ENCODE measurements at regions not wholly inside any gene's neighbourhood (a gene's known extent, or its start where the extent isn't known, plus 50 kb on each side); places are given as distances from the start of the nearest gene placed in this dataset.

DNA sequence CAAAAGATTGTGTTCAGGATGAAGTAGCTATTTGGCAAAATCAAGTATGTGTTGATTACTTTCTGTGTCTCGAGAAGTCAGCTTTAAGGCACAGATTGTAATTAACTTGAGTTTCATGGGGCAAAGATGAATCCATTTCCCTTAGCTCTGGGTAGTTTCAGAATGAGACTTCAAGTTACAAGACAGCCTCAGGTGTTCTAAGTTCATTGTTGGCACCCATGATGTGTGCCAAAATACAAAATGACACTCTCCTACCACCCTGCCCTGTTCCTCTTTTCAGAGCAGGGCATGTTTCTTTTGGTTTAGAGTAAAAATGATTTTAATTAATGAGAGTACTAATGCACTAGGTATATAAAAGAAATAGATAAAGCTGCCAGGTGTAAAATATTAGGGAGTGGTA lies 797.6 kb upstream of the POT1 start:
- ATAC-seq (ENCODE audit: low read depth in 2 of 2) (no peak), DNase-seq (no peak)
- Mint-ChIP-seq H3K4me3 (no peak overlapping the region), H3K27ac (no peak overlapping the region), H3K4me1 (no peaks in the 10 kb centered on the region), H3K9me3 (peaks cover 0 to 7% (median 4%) of the 10 kb centered on the region in 7 donors), H3K27me3 (no peaks in the 10 kb centered on the region), H3K36me3 (no peaks in the 10 kb centered on the region)

GRCh38 chr7:125695626-125696025 lies 766.0 kb upstream of the POT1 start:
- Mint-ChIP-seq H3K27me3 (no peaks in the 10 kb centered on the region), H3K27ac (no peak overlapping the region), H3K9me3 (peaks cover 0 to 2% (median 0%) of the 10 kb centered on the region in 7 donors), H3K36me3 (no peaks in the 10 kb centered on the region), H3K4me1 (no peaks in the 10 kb centered on the region), H3K4me3 (no peak overlapping the region)
- ATAC-seq (ENCODE audit: low read depth in 2 of 2) (no peak), DNase-seq (no peak)

DNA sequence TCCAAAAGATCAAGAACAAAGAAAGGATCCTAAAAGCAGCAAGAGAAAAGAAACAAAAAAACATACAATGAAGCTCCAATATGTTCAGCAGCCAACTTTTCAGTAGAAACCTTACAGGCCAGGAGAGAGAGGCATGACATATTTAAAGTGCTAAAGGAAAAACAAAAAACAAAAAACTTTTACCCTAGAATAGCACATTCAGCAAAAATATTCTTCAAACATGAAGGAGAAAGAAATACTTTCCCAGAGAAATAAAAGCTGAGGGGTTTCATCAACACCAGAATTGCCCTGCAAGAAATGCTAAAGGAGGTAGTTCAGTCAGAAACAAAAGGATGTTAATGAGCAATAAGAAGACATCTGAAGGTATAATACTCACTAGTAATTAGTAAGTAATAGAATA lies 753.5 kb upstream of the POT1 start:
- DNase-seq (no peak), ATAC-seq (ENCODE audit: low read depth in 2 of 2) (no peak)
- Mint-ChIP-seq H3K9me3 (peaks cover 0 to 9% (median under 1%) of the 10 kb centered on the region in 7 donors), H3K27me3 (no peaks in the 10 kb centered on the region), H3K27ac (no peak overlapping the region), H3K4me3 (no peak overlapping the region), H3K36me3 (no peaks in the 10 kb centered on the region), H3K4me1 (no peaks in the 10 kb centered on the region)

DNA sequence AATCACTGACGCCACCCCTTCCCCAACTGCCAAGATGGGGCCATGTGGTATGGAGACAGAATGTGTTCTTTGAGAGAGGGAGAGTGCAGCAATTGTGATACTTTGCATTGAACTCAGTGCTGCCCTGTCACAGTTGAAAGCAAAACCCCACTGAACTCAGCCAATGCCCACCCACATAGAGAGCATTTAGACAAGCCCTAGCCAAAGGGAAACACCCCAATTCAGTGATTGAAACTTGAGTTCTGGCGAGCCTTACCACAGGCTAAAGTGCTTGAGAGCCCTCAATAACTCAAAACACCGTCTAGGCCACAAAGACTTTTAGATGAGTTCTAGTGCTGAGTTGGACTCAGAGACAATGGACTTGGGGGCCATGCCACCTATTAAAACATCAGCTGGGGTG lies 751.9 kb upstream of the POT1 start:
- Mint-ChIP-seq H3K27ac (no peak overlapping the region), H3K9me3 (peaks cover 0 to 9% (median 0%) of the 10 kb centered on the region in 7 donors), H3K4me3 (no peak overlapping the region), H3K4me1 (no peaks in the 10 kb centered on the region), H3K27me3 (no peaks in the 10 kb centered on the region), H3K36me3 (no peaks in the 10 kb centered on the region)
- no peak for ATAC-seq (ENCODE audit: low read depth in 2 of 2)
- no peak for DNase-seq

DNA sequence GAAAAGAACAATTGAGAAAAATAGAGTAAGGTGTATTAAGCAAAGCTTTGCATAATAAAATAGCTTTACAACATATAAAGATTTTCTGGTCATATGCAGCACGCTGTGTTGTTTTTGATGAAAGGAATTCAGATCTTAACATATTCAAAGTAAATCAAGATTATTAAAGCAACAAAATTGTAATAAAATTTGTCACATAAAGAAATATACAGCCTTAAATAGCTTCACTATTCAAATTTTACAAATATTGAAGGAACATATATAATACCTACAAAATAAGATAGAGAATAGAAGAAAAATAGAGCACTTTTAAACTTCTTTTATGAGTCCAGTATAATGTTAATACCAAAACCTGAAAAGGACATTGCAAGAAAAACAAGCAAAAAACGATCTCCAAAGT lies 749.1 kb upstream of the POT1 start:
- ATAC-seq (ENCODE audit: low read depth in 2 of 2) (no peak), DNase-seq (no peak)
- Mint-ChIP-seq H3K9me3 (peaks cover 0 to 8% (median 0%) of the 10 kb centered on the region in 7 donors), H3K27me3 (no peaks in the 10 kb centered on the region), H3K4me3 (no peak overlapping the region), H3K27ac (no peak overlapping the region), H3K4me1 (no peaks in the 10 kb centered on the region), H3K36me3 (no peaks in the 10 kb centered on the region)

DNA sequence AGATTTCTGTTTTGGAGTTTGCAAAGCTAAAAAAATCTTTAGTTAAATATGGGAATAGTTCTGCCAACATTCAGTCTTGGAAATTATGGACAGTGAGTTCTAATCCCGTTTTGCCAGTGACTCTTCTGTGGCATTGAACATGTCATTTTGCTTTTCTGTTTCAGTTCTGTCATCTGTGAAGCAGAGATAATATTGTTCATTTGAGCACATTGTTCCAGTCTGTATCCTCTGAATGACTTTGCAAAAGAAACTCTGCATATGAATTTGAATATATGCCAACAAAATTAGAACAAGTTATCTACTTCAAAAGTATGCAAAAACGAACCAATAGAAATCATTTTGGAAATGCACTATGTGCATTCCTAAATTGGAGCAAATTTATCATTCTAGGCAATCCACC lies 746.0 kb upstream of the POT1 start:
- no peak overlapping the region for H3K4me3 Mint-ChIP-seq
- no peaks in the 10 kb centered on the region for H3K4me1 Mint-ChIP-seq
- H3K9me3 Mint-ChIP-seq: peaks cover 0 to 4% (median 0%) of the 10 kb centered on the region in 7 donors
- no peak for DNase-seq
- no peaks in the 10 kb centered on the region for H3K36me3 Mint-ChIP-seq
- no peak overlapping the region for H3K27ac Mint-ChIP-seq
- no peaks in the 10 kb centered on the region for H3K27me3 Mint-ChIP-seq
- ATAC-seq (ENCODE audit: low read depth in 2 of 2): no peak

GRCh38 chr7:125675169-125675568 lies 745.5 kb upstream of the POT1 start:
- H3K4me1 Mint-ChIP-seq: no peaks in the 10 kb centered on the region

DNA sequence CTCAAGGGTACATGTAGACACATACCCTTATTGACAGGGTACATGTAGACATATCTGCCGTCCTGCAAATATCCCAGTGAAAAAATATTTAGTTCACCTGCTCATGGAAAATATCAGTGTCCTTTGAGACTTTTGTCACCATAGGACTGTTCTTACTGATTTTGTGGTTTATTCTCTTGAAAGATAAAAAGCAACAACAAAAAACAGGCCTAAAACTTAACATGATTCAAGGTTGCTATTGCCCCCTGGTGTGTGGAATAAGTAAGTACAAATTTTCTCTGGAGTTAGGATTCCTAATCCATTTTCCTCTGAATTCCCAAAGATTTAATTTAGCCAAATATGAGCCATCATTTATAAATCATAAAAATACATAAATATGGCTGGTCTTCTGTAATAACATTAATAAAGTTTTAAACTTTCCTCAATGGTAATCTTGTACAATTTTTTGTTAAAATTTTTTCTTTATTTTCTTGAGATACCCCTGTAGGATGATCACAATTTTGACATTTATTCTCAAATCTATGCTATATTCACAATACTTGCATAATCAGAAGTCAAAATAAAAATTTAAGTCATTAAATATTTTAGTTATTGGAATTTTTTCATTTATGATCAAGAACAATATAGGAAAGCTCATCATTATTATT lies 741.4 kb upstream of the POT1 start:
- H3K4me3 Mint-ChIP-seq: no peak overlapping the region
- H3K27ac Mint-ChIP-seq: no peak overlapping the region
- no peaks in the 10 kb centered on the region for H3K4me1 Mint-ChIP-seq
- H3K27me3 Mint-ChIP-seq: no peaks in the 10 kb centered on the region
- no peak for DNase-seq
- no peak for ATAC-seq (ENCODE audit: low read depth in 2 of 2)
- H3K9me3 Mint-ChIP-seq: peaks cover 0 to 4% (median 0%) of the 10 kb centered on the region in 7 donors
- H3K36me3 Mint-ChIP-seq: no peaks in the 10 kb centered on the region

More at GRCh38 chr7:125675169-125675568, 745.5 kb upstream of the POT1 start:
- ATAC-seq (ENCODE audit: low read depth in 2 of 2) (no peak), DNase-seq (no peak)
- Mint-ChIP-seq H3K9me3 (peaks cover 0 to 4% (median 0%) of the 10 kb centered on the region in 7 donors), H3K27ac (no peak overlapping the region), H3K36me3 (no peaks in the 10 kb centered on the region), H3K27me3 (no peaks in the 10 kb centered on the region), H3K4me3 (no peak overlapping the region)

DNA sequence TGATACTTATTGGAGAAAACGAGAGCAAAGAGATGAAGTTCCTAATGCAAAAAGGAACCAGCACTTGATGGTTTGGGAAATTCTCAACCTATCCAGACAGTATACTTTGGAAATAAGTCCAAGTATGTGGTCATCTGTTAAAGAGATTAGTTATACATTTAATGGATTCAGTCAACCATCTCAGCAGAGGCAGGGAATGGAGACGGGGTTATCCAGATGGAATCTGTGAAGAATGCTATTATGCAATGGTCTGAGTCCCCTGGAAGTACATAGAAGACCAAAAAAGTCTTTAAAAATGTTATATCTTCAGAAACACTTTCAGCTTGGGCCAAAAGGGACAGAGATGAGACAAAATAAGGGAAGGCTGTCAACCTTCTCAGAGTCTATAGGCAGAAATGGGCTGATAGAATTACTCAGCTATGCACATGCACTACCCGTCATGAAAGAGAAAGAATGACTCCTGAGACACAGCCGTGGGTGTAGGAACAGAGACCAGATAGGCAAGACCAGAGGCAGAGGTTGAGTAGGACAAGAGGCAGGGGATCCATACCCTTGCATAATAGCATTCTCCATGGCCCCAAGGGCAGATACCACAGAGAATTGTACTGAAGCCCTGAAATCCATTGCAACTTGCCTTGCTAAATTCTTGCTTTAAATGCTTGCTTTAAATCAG lies 738.8 kb upstream of the POT1 start:
- ATAC-seq (ENCODE audit: low read depth in 2 of 2): no peak
- Mint-ChIP-seq H3K9me3 (no peaks in the 10 kb centered on the region), H3K27me3 (no peaks in the 10 kb centered on the region)

GRCh38 chr7:125664625-125665024 lies 735.0 kb upstream of the POT1 start:
- H3K27ac Mint-ChIP-seq: no peak overlapping the region
- no peak overlapping the region for H3K4me3 Mint-ChIP-seq
- H3K27me3 Mint-ChIP-seq: no peaks in the 10 kb centered on the region
- DNase-seq (no peak), ATAC-seq (ENCODE audit: low read depth in 2 of 2) (no peak)
- H3K36me3 Mint-ChIP-seq: no peaks in the 10 kb centered on the region
- no peaks in the 10 kb centered on the region for H3K4me1 Mint-ChIP-seq
- peaks cover 0 to 8% (median 2%) of the 10 kb centered on the region in 7 donors for H3K9me3 Mint-ChIP-seq

More for the DNA sequence above, 738.8 kb upstream of the POT1 start:
- Mint-ChIP-seq H3K4me1 (no peaks in the 10 kb centered on the region), H3K27ac (no peak overlapping the region), H3K4me3 (no peak overlapping the region), H3K36me3 (no peaks in the 10 kb centered on the region)
- DNase-seq: no peak

- H3K36me3 Mint-ChIP-seq: no peaks in the 10 kb centered on the region
- H3K9me3 Mint-ChIP-seq: peaks cover 0 to 8% (median 2%) of the 10 kb centered on the region in 7 donors
- DNase-seq: no peak
- no peak overlapping the region for H3K27ac Mint-ChIP-seq
- no peak for ATAC-seq (ENCODE audit: low read depth in 2 of 2)
- H3K4me3 Mint-ChIP-seq: no peak overlapping the region
- no peaks in the 10 kb centered on the region for H3K4me1 Mint-ChIP-seq
- H3K27me3 Mint-ChIP-seq: no peaks in the 10 kb centered on the region
Observed at GRCh38 chr7:125663961-125664360, 734.3 kb upstream of the POT1 start.

GRCh38 chr7:125661677-125662076 lies 732.1 kb upstream of the POT1 start:
- H3K36me3 Mint-ChIP-seq: no peaks in the 10 kb centered on the region
- no peak overlapping the region for H3K27ac Mint-ChIP-seq
- no peaks in the 10 kb centered on the region for H3K27me3 Mint-ChIP-seq
- H3K9me3 Mint-ChIP-seq: peaks cover 0 to 8% (median 2%) of the 10 kb centered on the region in 7 donors
- ATAC-seq (ENCODE audit: low read depth in 2 of 2): no peak
- no peak overlapping the region for H3K4me3 Mint-ChIP-seq
- DNase-seq: no peak
- no peaks in the 10 kb centered on the region for H3K4me1 Mint-ChIP-seq

- DNase-seq (no peak), ATAC-seq (ENCODE audit: low read depth in 2 of 2) (no peak)
- Mint-ChIP-seq H3K4me1 (no peaks in the 10 kb centered on the region), H3K4me3 (no peak overlapping the region), H3K27ac (no peak overlapping the region), H3K9me3 (peaks cover 0 to 8% (median 2%) of the 10 kb centered on the region in 7 donors), H3K27me3 (no peaks in the 10 kb centered on the region), H3K36me3 (no peaks in the 10 kb centered on the region)
Observed at GRCh38 chr7:125661006-125661405, 731.4 kb upstream of the POT1 start.

DNA sequence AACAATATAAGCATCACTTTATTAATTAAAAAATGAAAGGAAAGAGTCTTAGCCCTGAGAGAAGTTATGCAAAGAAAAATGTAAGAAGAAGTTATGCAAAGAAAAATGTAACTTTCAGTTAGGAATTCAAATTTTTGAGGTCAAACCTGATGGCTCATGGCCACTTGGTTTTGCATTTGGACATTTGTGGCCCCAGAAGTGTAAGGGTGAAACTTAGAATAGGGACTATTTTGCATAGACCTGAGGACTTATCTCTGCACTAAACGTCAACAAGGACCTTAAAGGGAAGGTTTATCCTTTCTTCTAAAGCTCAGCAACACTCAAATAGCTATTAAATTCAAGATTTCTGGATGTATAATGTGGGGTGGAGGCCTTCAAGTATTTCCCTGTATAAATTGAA lies 724.5 kb upstream of the POT1 start:
- Mint-ChIP-seq H3K9me3 (peaks cover 0 to 4% (median 0%) of the 10 kb centered on the region in 7 donors), H3K4me1 (no peaks in the 10 kb centered on the region), H3K36me3 (no peaks in the 10 kb centered on the region), H3K4me3 (no peak overlapping the region), H3K27me3 (no peaks in the 10 kb centered on the region), H3K27ac (no peak overlapping the region)
- ATAC-seq (ENCODE audit: low read depth in 2 of 2): no peak
- DNase-seq: no peak

Measured in naive B cell (primary cell).